ENCODE measurements at regions not wholly inside any gene's neighbourhood (a gene's known extent, or its start where the extent isn't known, plus 50 kb on each side); places are given as distances from the start of the nearest gene placed in this dataset.

GRCh38 chr10:128693493-128694131 is 567.4 kb upstream of the MKI67 start:
- H3K4me3 ChIP-seq (ENCODE audit: low read length), result no peak overlapping the region
- TF ChIP-seq CTCF (conservative IDR thresholded peaks at IDR 0.05; ENCODE audit: low read depth, low read length), result no peak
- no peak for DNase-seq (ENCODE audit: low read depth)

GRCh38 chr10:128694168-128694850 is 568.1 kb upstream of the MKI67 start:
- no peak overlapping the region for H3K4me3 ChIP-seq (ENCODE audit: low read length)
- no peak for TF ChIP-seq CTCF (conservative IDR thresholded peaks at IDR 0.05; ENCODE audit: low read depth, low read length)
- DNase-seq (ENCODE audit: low read depth), result no peak

DNA sequence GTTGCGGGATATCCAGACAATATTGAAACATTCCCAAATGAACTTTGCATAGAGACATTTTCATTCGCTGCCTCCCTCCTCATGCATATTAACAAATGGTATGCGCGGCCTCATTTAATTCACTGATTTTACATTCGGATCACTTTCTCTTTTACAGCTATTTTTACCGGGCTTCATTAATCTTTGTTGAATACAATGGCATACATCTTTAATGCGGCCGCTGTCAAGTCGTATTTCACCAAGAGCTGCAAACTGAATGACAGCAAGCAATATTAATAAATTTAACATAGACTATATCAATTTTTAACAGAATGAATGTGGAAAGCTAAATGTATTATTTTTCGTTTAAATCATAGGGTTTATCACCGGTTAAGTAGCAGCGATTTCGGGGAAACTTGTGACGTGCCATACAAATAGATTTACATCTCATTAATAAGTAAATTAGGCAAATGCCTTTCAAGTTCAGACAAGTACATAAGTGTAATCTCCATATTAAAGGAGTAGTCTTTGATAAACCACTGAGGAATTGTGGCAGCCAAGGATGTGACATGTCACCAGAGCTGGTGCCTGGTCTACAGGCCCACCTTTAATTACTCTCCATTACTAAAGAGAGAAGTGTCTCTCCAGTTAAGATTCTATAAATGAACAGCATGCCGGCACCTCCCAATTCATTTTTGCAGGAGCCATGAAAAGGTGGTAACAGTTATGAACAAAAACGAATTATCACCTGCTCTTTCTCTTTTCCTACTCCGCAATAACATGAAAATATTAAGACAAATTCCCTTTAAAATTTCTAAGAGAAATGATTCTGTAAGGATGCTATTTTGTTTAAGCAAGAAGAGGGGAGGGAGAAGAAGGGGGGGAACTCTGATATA is 568.9 kb upstream of the MKI67 start:
- no peak for DNase-seq (ENCODE audit: low read depth)
- no peak for TF ChIP-seq CTCF (conservative IDR thresholded peaks at IDR 0.05; ENCODE audit: low read depth, low read length)
- H3K4me3 ChIP-seq (ENCODE audit: low read length), result no peak overlapping the region

- H3K4me3 ChIP-seq (ENCODE audit: low read length), result no peak overlapping the region
- TF ChIP-seq CTCF (conservative IDR thresholded peaks at IDR 0.05; ENCODE audit: low read depth, low read length), result no peak
- no peak for DNase-seq (ENCODE audit: low read depth)
Measured at GRCh38 chr10:128695931-128696330, 569.7 kb upstream of the MKI67 start.

DNA sequence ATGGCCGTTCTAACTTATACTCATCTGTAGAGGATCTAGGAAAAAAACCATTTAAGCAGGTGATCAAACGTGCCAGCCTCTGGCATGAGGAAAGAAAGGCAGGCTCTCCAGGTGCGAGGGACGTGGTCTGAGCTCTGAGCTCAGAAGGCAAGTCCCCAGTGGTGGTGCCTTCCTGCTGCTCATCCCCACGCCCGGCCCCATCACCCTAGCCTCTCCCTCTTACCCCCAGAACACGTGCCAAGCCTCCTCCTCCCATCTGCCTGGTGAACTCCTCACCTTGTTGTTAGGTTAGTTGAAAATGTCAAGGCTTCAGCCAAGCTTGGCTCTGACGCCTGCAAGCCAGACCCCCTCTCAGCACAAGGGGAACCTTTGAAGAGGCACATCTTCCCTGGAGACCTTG is 571.2 kb upstream of the MKI67 start:
- TF ChIP-seq CTCF (conservative IDR thresholded peaks at IDR 0.05; ENCODE audit: low read depth, low read length), result no peak
- DNase-seq (ENCODE audit: low read depth), result no peak

GRCh38 chr10:128701381-128701780 is 575.2 kb upstream of the MKI67 start:
- H3K4me3 ChIP-seq (ENCODE audit: low read length), result no peak overlapping the region
- no peak for TF ChIP-seq CTCF (conservative IDR thresholded peaks at IDR 0.05; ENCODE audit: low read depth, low read length)
- DNase-seq (ENCODE audit: low read depth), result no peak

More for the DNA sequence above, 571.2 kb upstream of the MKI67 start:
- H3K4me3 ChIP-seq (ENCODE audit: low read length), result no peak overlapping the region
